Uterus (tissue), 3 donors: ENCODE measurements at regions not wholly inside any gene's neighbourhood (a gene's known extent, or its start where the extent isn't known, plus 50 kb on each side); places are given as distances from the start of the nearest gene placed in this dataset.
A peak's percentile ranks its signal among the peaks of the same experiment; 100 is the strongest.

ENCODE experiments used
- DNase-seq, 2 donors: peaks; one replicate each; pipeline ENCODE4 v3.0.0-alpha.2; 2019 to 2020
- H3K27ac ChIP-seq, 2 donors: fragments of 200-600 bp; sonication (generic); 1 replicate in 1 of 2; 2 replicates in 1 of 2; pipeline ENCODE4 v1.5.1; 2016 to 2018
- H3K27me3 ChIP-seq, 2 donors: fragments of 200-600 bp; sonication (generic); one replicate each; pipeline ENCODE4 v1.5.1; 2018 to 2019; ENCODE audit warnings: control low read depth in 1 of 2
- H3K36me3 ChIP-seq, 2 donors: fragments of 200-600 bp; sonication (generic); one replicate each; pipeline ENCODE4 v1.5.1; 2019; ENCODE audit warnings: control low read depth in 1 of 2
- H3K4me1 ChIP-seq, 2 donors: fragments of 200-600 bp; sonication (generic); one replicate each; pipeline ENCODE4 v1.5.1; 2018 to 2019; ENCODE audit warnings: control low read depth in 1 of 2
- H3K4me3 ChIP-seq, 2 donors: fragments of 200-600 bp; sonication (generic); 1 replicate in 1 of 2; 2 replicates in 1 of 2; pipeline ENCODE4 v1.5.1; 2018 to 2019; ENCODE audit warnings: mild to moderate bottlenecking in 1 of 2
- H3K9me3 ChIP-seq, 2 donors: fragments of 200-600 bp; sonication (generic); one replicate each; pipeline ENCODE4 v1.5.1; 2019; ENCODE audit warnings: control low read depth in 1 of 2
- POLR2A ChIP-seq, 2 donors: fragments of 450-650 bp; IDR thresholded peaks; one replicate each; pipeline ENCODE4 v1.6.1; 2016; ENCODE audit warnings: antibody characterized with exemption in 2 of 2, mild to moderate bottlenecking in 1 of 2, moderate library complexity in 1 of 2
- intact Hi-C: fragments of 100-400 bp; cut with DNase I; formaldehyde crosslinking; loops from one replicate; pipeline ENCODE4 v1.15.1; 2023; ENCODE audit warnings: low total_unique reads
- TF ChIP-seq, protein P1 (sequence below), 4 experiments: fragments of 200-600 bp in 2 of 4; fragments of 450-650 bp in 2 of 4; sonication (generic) in 2 of 4; IDR thresholded peaks; one replicate each; pipeline ENCODE4 v1.5.1; 2016 to 2019; ENCODE audit warnings: antibody characterized with exemption in 4 of 4, mild to moderate bottlenecking in 2 of 4, moderate library complexity in 1 of 4
- donor health status: DM: yes; HTN: yes; CAD: no.

DNA sequence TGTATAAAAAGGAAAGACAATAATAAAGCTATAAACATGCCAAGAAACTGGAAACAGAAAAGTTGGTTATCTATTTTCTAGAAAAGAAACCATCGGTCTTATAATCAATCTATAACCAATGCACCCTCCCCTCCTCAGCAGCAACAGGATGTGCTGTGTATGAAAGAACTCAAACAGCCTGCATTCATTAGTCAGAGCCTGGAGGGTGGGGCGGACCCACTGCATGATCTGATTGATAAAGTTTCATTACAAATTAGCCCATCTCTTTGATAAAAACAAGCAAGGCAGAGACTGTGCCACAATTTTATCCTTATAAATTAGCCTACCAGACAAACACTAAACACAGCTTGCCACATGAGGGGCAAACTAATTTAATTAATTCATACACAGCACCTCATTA, 448.1 kb downstream of the BCAT1 start:
- no peaks in the 10 kb centered on the region for H3K27me3 ChIP-seq
- H3K36me3 ChIP-seq: no peaks in the 10 kb centered on the region
- TF ChIP-seq, protein P1, sequence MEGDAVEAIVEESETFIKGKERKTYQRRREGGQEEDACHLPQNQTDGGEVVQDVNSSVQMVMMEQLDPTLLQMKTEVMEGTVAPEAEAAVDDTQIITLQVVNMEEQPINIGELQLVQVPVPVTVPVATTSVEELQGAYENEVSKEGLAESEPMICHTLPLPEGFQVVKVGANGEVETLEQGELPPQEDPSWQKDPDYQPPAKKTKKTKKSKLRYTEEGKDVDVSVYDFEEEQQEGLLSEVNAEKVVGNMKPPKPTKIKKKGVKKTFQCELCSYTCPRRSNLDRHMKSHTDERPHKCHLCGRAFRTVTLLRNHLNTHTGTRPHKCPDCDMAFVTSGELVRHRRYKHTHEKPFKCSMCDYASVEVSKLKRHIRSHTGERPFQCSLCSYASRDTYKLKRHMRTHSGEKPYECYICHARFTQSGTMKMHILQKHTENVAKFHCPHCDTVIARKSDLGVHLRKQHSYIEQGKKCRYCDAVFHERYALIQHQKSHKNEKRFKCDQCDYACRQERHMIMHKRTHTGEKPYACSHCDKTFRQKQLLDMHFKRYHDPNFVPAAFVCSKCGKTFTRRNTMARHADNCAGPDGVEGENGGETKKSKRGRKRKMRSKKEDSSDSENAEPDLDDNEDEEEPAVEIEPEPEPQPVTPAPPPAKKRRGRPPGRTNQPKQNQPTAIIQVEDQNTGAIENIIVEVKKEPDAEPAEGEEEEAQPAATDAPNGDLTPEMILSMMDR (IDR thresholded peaks at IDR 0.05): no peak
- no peak for TF ChIP-seq POLR2A (IDR thresholded peaks at IDR 0.05)
- intact Hi-C loops: no loop called here
- H3K9me3 ChIP-seq: no peaks in the 10 kb centered on the region
- no peak overlapping the region for H3K4me3 ChIP-seq
- H3K27ac ChIP-seq: peak overlapping the region; percentile 46 to 55
- no peak for DNase-seq
- H3K4me1 ChIP-seq: no peaks in the 10 kb centered on the region

DNA sequence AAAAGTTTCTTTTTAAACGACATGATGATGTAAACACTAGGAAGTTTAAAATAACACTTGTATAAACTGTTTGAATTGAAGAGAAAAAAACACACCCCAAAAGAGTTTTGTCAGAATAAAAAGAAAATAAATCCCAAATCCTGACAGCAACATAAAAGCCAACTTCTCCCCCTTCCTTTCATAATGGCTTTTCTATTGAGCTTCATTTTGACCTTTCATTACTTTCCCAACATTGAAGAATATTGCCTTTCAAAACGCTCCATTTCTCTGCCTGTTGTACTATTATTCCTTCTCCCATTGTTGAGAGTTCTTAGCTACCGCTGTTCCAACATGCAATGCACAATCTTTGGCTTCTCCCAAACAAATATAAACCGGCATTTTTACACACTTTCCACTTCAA, 448.5 kb downstream of the BCAT1 start:
- TF ChIP-seq, protein P1 (IDR thresholded peaks at IDR 0.05): no peak
- TF ChIP-seq POLR2A (IDR thresholded peaks at IDR 0.05): no peak
- H3K27me3 ChIP-seq: no peaks in the 10 kb centered on the region
- DNase-seq: no peak
- no peaks in the 10 kb centered on the region for H3K9me3 ChIP-seq
- intact Hi-C loops: no loop called here
- H3K4me1 ChIP-seq: no peaks in the 10 kb centered on the region
- H3K36me3 ChIP-seq: no peaks in the 10 kb centered on the region
- H3K4me3 ChIP-seq: no peak overlapping the region
- peak overlapping the region; percentile 46 to 55 for H3K27ac ChIP-seq

DNA sequence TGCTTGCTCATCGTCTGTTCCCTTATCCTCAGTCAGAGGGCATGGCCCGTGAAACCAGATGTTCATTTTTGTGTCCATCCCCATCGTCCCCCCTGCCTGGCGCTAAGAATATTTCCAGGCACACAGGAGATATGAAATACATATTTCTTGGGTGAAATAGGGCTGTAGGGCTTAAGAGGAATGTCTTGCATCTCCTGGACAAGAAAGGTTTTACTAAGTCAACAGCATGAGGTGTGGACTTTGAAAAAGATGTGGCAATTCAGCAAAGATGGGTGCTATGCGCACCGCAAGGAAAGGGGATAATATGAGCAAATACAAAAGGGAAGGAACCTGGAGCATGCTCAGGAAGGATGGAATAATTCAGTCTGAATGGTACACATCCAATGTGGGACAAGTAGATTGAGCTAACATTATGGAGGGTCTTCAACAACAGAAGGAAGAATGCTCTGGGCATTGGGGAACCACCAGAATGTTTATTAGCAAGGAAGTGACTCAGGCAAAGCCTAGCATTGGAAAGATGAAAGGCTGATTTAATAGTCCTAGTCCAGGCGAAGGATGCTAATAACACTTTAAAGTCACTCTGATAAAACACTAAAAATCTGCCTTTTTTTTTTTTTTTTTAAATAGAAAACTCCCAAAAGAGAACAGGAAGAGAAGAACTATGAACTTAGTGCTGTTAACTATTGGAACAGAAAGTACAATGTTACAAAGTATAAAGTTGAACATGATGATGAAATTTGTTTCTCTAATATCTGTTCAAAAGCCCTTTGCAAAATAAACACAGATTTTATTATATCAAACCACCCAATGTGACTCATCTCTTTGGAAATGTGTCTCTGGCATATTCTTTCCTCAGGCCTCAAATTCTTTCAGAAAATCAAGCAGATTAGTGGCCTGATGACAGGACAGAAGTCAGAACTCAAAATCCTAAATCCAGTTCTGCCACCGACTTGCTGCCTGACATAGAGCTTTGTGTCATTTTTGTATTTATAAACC, 449.5 kb downstream of the BCAT1 start:
- H3K9me3 ChIP-seq: no peaks in the 10 kb centered on the region
- DNase-seq: no peak
- peak overlapping the region; percentile 46 to 55 for H3K27ac ChIP-seq
- H3K27me3 ChIP-seq: no peaks in the 10 kb centered on the region
- H3K4me1 ChIP-seq: no peaks in the 10 kb centered on the region
- intact Hi-C loops: no loop called here
- no peaks in the 10 kb centered on the region for H3K36me3 ChIP-seq
- TF ChIP-seq, protein P1 (IDR thresholded peaks at IDR 0.05): no peak
- TF ChIP-seq POLR2A (IDR thresholded peaks at IDR 0.05): no peak
- H3K4me3 ChIP-seq: no peak overlapping the region

DNA sequence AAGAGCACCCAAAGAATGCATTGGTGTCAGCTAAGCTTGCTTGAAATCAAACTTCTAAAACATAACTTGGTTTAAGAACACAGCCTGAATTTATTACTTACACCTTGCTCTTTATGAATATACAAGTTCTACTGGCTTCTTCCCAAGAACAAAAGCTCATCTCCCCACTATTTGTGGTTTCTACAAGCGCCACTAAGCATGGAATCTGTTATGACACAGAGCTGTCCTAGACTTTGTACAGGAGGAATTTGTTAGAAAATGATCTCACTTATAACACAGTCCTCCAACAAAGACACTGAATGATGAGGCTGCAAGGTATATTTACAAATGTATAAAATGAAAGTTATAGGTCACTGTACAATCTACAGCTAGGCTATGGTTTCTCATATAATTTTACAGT, 452.1 kb downstream of the BCAT1 start:
- H3K9me3 ChIP-seq: no peaks in the 10 kb centered on the region
- intact Hi-C loops: no loop called here
- no peak for TF ChIP-seq POLR2A (IDR thresholded peaks at IDR 0.05)
- TF ChIP-seq, protein P1 (IDR thresholded peaks at IDR 0.05): no peak

DNA sequence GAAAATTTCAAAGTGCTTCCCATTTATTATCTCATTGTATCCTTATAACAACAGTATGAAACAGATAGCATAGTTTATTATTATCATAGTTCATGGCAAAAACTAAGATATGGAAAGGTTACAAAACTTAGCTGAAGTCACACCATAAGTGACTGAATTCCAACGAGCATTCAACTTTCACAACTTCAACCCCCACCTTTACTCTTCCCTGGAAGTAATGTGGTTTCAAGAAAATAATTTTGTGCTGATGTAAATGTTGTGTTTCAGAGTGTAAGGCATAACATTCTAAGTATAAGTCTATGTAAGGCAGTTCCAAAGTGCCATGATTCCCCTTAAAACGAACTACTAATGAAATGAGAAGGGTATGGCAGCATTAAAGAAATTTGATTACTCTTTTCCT, 454.5 kb downstream of the BCAT1 start:
- H3K36me3 ChIP-seq: no peaks in the 10 kb centered on the region
- no peaks in the 10 kb centered on the region for H3K4me1 ChIP-seq
- no peaks in the 10 kb centered on the region for H3K27me3 ChIP-seq
- no peaks in the 10 kb centered on the region for H3K9me3 ChIP-seq
- DNase-seq: no peak
- TF ChIP-seq, protein P1 (IDR thresholded peaks at IDR 0.05): no peak
- no peak for TF ChIP-seq POLR2A (IDR thresholded peaks at IDR 0.05)
- no peak overlapping the region for H3K4me3 ChIP-seq
- no peak overlapping the region for H3K27ac ChIP-seq
- intact Hi-C loops: no loop called here

More for the DNA sequence above, 452.1 kb downstream of the BCAT1 start:
- no peaks in the 10 kb centered on the region for H3K36me3 ChIP-seq
- no peaks in the 10 kb centered on the region for H3K4me1 ChIP-seq
- no peak for DNase-seq
- H3K4me3 ChIP-seq: no peak overlapping the region
- H3K27me3 ChIP-seq: no peaks in the 10 kb centered on the region
- H3K27ac ChIP-seq: peak overlapping the region in 1 of 2 donors; percentile 10
